Adrenal gland (tissue), 5 donors: ENCODE measurements at regions not wholly inside any gene's neighbourhood (a gene's known extent, or its start where the extent isn't known, plus 50 kb on each side); places are given as distances from the start of the nearest gene placed in this dataset.

ENCODE experiments used
- POLR2A ChIP-seq, 2 donors: fragments of 450-650 bp; IDR thresholded peaks; one replicate each; pipeline ENCODE4 v1.6.1; 2017; ENCODE audit warnings: antibody characterized with exemption in 2 of 2, mild to moderate bottlenecking in 2 of 2, moderate library complexity in 1 of 2
- TF ChIP-seq, protein P1 (sequence below), 6 experiments: fragments of 450-650 bp in 4 of 6; fragments of 200-600 bp in 2 of 6; sonication (generic) in 1 of 6; IDR thresholded peaks; 1 replicate in 5 of 6; 2 replicates in 1 of 6; pipeline versions ENCODE4 v1.5.1 to v1.8.0; 2016 to 2021; ENCODE audit warnings: antibody characterized with exemption in 6 of 6, mild to moderate bottlenecking in 2 of 6, moderate library complexity in 1 of 6
- donor health status: DM: no; HTN: no; CAD: no.

DNA sequence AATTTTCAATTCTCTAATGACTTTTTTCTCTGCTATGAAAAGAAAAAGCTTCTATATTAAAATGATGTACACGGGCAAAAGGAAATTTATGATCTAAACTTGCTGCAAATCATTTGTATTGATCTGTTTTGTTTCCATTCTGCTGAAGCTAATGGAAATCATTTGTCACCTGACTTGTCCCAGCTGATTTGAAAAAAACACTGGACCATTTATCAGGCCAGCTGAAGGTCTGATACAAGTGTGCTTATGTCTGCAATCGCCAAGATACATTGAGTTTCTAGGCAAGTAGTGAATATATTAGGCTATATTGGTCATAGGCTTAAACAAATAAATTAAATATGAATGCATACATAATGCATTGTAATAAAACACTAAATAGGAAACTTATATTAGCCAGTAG, 1309.7 kb downstream of the REEP3 start:
- TF ChIP-seq, protein P1, sequence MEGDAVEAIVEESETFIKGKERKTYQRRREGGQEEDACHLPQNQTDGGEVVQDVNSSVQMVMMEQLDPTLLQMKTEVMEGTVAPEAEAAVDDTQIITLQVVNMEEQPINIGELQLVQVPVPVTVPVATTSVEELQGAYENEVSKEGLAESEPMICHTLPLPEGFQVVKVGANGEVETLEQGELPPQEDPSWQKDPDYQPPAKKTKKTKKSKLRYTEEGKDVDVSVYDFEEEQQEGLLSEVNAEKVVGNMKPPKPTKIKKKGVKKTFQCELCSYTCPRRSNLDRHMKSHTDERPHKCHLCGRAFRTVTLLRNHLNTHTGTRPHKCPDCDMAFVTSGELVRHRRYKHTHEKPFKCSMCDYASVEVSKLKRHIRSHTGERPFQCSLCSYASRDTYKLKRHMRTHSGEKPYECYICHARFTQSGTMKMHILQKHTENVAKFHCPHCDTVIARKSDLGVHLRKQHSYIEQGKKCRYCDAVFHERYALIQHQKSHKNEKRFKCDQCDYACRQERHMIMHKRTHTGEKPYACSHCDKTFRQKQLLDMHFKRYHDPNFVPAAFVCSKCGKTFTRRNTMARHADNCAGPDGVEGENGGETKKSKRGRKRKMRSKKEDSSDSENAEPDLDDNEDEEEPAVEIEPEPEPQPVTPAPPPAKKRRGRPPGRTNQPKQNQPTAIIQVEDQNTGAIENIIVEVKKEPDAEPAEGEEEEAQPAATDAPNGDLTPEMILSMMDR (IDR thresholded peaks at IDR 0.05), result no peak
- TF ChIP-seq POLR2A (IDR thresholded peaks at IDR 0.05), result no peak
